Activated CD4-positive, alpha-beta T cell treated with anti-CD3 and anti-CD28 coated beads for 24 hours (primary cell): ENCODE measurements at regions not wholly inside any gene's neighbourhood (a gene's known extent, or its start where the extent isn't known, plus 50 kb on each side); places are given as distances from the start of the nearest gene placed in this dataset.
"Not testable (repeated sequence)": the region's sequence is repeated elsewhere in the genome, so short reads cannot be mapped to it uniquely, and the experiment has no call there.

Experiments
- DNase-seq, 2 donors: peaks; one replicate each; pipeline ENCODE4 v3.0.0-alpha.2; 2020; ENCODE audit warnings: low read depth in 2 of 2

DNA sequence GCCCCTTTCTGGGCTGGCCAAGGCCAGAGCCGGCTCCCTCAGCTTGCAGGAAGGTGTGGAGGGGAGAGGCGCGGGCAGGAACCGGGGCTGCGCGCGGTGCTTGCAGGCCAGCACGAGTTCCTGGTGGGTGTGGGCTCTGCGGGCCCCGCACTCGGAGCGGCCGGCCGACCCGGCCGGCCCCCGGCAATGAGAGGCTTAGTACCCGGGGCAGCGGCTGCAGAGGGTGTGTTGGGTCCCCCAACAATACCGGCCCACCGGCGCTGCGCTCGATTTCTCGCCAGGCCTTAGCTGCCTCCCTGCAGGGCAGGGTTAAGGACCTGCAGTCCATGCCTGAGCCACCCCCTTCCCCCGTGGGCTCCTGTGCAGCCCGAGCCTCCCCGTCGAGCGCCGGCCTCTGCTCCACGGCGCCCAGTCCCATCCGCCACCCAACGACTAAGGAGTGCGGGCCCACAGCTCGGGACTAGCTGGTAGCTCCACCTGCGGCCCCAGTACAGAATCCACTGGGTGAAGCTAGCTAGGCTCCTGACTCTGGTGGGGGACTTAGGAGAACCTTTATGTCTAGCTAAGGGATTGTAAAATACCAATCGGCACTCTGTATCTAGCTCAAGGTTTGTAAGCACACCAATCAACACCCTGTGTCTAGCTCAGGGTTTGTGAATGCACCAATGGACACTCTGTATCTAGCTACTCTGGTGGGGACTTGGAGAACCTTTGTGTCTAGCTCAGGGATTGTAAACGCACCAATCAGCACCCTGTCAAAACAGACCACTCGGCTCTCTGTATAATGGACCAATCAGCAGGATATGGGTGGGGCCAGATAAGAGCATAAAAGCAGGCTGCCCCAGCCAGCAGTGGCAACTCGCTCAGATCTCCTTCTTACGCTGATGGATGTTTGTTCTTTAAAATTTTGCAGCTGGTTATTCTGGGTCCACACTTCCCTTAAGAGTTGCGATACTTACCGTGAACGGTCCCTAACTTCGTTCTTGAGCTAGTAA is 167.4 kb upstream of the RREB1 start:
- no peak for DNase-seq

DNA sequence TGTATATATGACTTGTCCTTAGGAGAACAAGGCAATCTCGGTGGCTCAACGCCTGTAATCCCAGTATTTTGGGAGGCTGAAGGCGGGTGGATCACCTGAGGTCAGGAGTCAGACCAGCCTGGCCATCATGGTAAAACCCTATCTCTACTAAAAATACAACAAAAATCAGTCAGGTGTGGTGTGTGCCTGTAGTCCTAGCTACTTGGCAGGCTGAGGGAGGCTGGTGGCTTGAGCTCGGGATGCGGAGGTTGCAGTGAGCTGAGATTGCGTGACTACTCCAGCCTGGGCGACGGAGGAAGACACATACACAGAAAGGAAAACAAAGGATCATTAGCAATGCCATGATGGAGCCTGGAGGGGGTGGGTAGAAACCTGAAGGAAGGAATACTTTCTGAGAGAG is 166.6 kb upstream of the RREB1 start:
- no peak for DNase-seq

- no peak for DNase-seq
Measured at GRCh38 chr6:6942091-6942490, 165.7 kb upstream of the RREB1 start.

- no peak for DNase-seq
Measured at GRCh38 chr6:6942831-6943230, 164.9 kb upstream of the RREB1 start.

DNA sequence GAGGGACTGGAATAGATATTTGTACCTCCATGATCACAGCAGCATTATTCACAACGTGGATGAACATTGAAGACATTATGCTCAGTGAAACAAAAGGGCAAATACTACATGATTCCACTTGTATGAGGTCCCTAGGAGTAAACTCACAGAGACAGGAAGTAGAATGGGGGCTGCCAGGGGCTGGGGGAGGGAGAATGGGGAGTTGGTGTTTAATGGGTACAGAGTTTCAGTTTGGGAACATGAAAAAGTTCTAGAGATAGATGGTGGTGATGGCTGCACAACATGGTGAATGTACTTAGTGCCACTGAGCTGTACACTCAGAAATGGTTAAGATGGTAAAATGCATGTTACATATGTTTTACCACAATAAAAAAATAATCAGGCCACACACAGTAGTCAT is 164.3 kb upstream of the RREB1 start:
- no peak for DNase-seq

DNA sequence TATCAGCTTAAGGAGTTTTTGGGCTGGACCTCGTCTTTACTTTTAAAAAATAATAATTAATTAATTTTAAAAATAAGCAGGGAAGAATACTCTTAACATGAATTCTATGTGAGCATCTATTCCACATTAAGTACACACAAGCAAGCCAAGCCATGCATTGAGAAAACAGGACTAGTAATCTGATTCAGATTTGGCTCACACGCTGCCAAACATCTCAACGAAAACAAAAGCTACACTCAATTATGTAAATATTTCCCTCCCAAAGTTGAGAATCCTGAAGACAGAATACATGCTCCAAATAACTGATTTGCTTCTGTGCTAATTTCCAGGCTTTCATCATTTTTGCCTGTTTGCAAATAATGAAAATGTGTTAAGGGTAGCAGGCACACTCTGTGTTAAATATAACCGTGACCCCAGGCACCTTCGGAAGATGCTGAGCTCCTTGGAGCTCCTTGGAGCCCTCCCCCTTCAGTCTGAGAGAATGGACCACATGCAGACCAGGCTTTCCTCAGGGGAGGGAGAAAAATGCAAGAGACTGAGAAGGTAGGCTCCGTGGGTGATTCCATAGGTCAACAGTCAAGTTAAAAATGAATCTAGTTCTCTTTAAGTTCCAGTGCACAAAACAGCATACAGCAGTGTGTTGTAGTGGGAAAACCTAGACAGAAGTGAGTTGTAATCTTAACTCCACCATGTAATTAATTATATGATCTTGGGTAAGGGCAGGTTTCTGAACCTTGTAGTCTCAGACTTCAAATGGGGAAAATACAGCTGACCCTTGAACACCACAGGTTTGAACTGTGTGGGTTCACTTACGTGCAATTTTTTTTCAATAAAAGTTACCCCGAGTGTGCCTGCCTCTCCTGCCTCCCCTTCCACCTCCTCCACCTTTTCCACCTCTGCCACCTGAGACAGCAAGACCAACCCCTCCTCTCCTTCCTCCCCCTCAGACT is 161.3 kb upstream of the RREB1 start:
- no peak for DNase-seq

- DNase-seq, result no peak
Measured at GRCh38 chr6:6950373-6951145, 157.2 kb upstream of the RREB1 start.

DNA sequence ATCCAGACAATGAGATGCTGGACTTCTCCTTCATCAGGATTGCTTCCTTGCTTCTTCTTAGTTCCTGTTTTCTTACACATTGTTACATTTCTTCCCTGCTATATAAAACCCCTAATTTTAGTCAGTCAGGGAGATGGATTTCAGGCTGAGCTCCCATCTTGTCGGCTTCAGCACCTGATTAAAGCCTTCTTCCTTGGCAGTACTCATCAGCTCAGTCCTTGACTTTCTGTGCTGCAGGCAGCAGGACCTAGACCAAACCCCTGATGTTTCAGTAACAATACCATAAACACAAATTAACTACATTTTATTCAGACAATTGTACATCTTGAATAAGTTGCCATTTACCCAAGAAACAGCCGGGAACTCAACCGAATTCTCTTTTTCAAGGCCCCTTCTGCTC is 156.4 kb upstream of the RREB1 start:
- no peak for DNase-seq

DNA sequence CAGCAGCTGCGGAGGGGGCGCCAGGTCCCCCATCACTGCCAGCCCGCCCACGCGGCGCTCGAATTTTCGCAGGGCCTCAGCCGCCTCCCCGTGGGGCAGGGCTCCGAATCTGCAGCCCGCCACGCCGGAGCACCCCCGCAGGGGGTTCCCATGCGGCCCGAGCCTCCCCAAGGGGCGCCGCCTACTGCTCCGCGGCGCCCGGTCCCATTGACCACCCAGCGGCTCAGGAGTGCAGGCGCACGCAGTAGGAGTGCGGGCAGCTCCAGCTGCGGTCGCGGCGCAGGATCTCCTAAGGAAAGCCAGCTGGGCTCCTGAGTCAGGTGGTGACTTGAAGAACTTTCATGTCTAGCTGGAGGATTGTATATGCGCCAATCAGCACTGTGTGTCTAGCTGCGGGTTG is 155.3 kb upstream of the RREB1 start:
- DNase-seq, result no peak

DNA sequence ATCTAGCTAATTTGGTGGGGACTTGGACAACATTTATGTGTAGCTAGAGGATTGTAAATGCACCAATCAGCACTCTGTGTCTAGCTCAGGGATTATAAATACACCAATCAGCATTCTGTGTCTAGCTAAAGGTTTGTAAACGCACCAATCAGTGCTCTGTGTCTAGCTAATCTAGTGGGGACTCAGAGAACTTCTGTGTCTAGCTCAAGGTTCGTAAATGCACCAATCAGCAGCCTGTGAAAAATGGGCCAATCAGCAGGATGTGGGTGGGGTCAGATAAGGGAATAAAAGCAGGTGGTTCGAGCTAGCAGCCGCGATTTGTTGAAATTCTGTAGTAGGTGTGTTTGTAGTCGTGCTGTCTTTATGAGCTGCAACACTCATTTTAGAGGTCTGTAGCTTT is 154.8 kb upstream of the RREB1 start:
- DNase-seq, result not testable (repeated sequence)

- DNase-seq, result no peak
Measured at GRCh38 chr6:6960571-6961251, 147.1 kb upstream of the RREB1 start.

GRCh38 chr6:6962086-6962485 is 145.7 kb upstream of the RREB1 start:
- DNase-seq, result no peak

- DNase-seq, result no peak
Measured at GRCh38 chr6:6962699-6963098, 145.1 kb upstream of the RREB1 start.

- not testable (repeated sequence) for DNase-seq
Measured at GRCh38 chr6:6963390-6963789, 144.4 kb upstream of the RREB1 start.

- DNase-seq, result no peak
Measured at GRCh38 chr6:6964675-6965074, 143.1 kb upstream of the RREB1 start.

DNA sequence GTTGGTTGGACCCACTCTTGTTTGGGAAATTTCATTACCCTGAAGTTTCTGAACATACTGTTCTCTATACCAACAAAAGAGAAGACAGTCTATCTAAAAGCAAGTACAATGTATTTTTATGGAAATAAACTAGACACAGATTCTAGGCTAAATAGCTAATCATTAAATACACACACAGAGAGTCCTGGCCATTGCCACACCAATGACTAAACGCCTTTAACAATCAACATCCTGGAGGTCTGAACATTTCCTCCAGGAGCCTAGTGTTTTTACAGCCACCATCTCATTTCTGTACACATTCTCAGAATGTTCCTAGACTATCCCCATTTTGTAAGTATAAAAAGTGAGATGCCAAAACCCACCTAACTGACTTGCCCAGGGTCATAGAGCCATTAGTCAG is 141.6 kb upstream of the RREB1 start:
- no peak for DNase-seq

DNA sequence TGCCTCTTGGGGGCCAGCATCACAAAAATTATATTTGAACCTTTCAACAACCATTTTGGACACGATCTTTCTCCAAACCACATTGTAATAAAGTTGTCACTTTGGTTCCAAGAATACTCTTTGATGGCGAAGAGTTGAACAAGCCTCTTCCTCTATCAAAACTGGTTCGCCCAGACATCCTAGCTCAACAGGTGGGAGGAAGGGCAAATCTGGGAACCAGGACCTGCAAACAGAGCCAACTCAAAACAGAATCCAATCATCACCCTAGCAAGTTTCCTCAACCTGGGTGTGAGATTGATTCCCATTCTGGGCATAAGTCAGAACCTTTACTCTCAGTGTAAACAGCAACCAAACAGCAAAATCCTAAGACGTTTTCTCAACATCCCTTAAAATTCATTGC is 141.2 kb upstream of the RREB1 start:
- no peak for DNase-seq

- no peak for DNase-seq
Measured at GRCh38 chr6:6968357-6968730, 139.4 kb upstream of the RREB1 start.

DNA sequence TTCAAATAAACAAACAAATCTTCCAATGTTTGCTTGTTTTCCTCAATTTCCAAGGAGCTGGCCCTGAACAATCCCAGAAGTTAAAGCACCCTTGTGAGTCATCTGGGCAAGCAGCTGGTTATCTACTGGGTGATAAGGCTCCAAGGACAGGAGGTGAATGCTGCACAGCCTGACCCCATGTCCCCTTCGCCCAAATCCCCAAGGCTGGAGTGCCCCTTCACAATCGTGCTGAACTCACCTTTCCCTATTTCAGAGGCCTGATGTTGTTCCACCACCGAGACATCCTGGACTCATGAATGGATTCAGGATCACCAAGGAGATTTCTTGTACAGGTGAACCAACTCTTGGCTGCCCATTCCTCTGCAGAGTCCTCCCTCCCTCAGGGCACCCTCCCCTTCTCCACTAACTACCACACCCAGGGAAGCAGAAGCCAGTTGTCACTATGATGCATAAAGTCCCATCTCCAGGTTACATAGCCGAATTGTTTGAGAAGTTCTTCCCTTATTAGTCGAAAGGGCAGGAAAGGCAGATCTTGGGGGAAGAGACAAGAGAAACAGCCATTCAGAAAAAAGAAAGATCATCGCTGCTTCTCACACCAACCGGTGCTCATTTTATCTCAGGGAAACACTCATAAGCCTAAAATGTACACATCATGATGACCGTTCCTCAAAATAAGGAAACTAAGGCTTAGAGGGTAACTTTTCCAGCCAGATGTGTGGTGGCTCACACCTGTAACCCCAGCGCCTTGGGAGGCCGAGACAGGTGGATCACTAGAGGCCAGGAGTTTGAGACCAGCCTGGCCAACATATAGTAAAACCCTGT is 138.8 kb upstream of the RREB1 start:
- DNase-seq, result no peak

DNA sequence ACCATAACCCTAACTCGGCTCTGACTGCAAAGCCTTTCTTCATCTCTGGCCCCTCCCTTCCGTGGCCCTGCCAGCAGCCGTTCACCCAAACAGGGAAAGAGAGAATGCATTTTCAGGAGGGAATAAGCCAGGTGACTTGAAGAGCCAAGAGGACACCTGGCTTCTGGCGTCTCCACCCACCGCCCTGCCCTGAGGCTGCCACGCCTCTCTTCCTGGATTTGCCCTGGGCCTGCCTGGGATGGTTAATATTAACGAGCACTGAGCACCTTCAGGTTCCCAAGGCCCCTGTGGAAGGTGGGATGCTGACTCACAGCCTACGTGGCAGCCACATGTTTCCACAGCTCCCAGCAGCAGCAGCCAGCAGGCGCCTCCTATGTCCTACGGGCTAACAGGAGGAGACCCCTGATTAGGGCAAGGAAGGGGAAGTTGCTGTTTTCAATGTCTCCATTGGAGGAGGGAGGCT is 138.0 kb upstream of the RREB1 start:
- DNase-seq, result no peak
